ENCODE measurements at regions not wholly inside any gene's neighbourhood (a gene's known extent, or its start where the extent isn't known, plus 50 kb on each side); places are given as distances from the start of the nearest gene placed in this dataset.
"Not testable (repeated sequence)": the region's sequence is repeated elsewhere in the genome, so short reads cannot be mapped to it uniquely, and the experiment has no call there.

DNA sequence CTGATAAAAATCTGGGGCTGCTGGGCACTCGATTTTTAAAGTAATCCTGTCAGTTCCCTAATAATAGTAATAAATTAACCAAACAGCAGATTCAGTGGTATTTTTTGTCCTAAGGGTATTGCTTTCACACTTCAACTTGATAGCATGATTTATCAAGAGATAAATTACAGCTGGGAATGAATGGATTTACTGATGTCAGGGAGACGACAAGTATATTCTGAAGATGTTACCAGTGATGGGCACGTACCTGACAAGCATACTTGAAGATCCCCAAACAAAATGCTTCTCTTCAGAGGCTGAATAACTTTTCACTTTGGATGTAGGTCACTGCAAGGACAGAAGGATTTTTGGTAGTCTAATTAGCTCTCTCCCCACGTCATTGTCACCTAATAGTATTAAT, 82.0 kb downstream of the OLFM4 start:
- no peaks in the 10 kb centered on the region for H3K27me3 ChIP-seq (replicated peaks; ENCODE audit: insufficient read depth)
- no peak for TF ChIP-seq CTCF (IDR thresholded peaks at IDR 0.05)
- DNase-seq (ENCODE audit: low spot score), result no peak
- H3K9me3 ChIP-seq, result no peaks in the 10 kb centered on the region
- H3K4me3 ChIP-seq, result no peak overlapping the region
- no peak for ATAC-seq (ENCODE audit: insufficient number of reproducible peaks, low FRiP score, low read depth)
- no peaks in the 10 kb centered on the region for H3K4me1 ChIP-seq (ENCODE audit: control insufficient read depth in 1 of 2, low read depth in 2 of 2)
- H3K36me3 ChIP-seq, result no peaks in the 10 kb centered on the region
- no peak overlapping the region for H3K27ac ChIP-seq

- ATAC-seq (ENCODE audit: insufficient number of reproducible peaks, low FRiP score, low read depth), result no peak
Measured at GRCh38 chr13:53112522-53112921, 83.9 kb downstream of the OLFM4 start.

DNA sequence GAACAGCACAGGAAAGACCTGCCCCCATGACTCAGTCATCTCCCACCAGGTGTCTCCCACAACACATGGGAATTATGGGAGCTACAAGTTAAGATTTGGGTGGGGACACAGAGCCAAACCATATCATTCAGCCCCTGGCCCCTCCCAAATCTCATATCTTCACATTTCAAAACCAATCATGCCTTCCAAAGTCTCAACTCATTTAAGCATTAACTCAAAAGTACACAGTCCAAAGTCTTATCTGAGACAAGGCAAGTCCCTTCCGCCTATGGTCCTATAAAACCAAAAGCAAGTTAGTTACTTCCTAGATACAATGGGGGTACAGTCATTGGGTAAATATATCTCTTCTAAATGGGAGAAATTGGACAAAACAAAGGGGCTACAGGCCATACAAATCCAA, 88.4 kb downstream of the OLFM4 start:
- not testable (repeated sequence) for DNase-seq (ENCODE audit: low spot score)

More at GRCh38 chr13:53112522-53112921, 83.9 kb downstream of the OLFM4 start:
- DNase-seq (ENCODE audit: low spot score), result no peak
- Histone ChIP-seq H3K4me3 (no peak overlapping the region), H3K36me3 (no peaks in the 10 kb centered on the region), H3K9me3 (no peaks in the 10 kb centered on the region), H3K27me3 (replicated peaks; ENCODE audit: insufficient read depth) (no peaks in the 10 kb centered on the region), H3K4me1 (ENCODE audit: control insufficient read depth in 1 of 2, low read depth in 2 of 2) (no peaks in the 10 kb centered on the region), H3K27ac (no peak overlapping the region)
- no peak for TF ChIP-seq CTCF (IDR thresholded peaks at IDR 0.05)

DNA sequence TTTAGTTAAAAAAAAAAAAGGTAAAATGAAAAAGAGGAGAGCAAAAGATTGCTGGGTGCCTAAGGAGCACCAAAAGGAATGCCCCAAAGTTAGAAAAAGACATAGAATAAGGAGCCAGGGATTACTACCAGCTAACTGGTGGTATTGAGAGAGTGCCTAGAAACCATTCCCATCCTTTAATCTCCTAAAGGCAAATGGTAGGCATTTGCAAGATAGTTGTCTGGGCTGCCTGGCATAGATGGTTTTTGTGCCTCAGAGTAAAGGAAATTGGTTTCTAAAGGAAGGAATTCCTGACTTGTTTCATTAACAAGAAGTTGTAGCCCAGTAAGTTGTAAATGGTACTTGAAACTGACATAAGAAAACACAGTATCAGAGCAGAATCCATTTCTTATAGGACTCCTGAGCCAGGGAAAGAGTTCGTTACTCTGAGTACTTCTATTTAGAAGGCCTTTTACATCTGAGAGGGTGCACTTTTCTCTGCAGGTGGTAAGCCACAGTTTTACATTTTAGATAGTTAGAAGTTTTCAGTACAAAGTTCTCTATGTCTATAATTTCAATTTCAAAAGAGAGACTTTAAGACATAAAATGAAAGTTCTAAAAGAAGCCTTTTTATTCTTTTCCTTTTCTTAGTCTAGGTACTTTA, 92.6 kb downstream of the OLFM4 start:
- DNase-seq (ENCODE audit: low spot score), result no peak
- no peak for TF ChIP-seq CTCF (IDR thresholded peaks at IDR 0.05)
- no peak overlapping the region for H3K27ac ChIP-seq

More for the DNA sequence above, 88.4 kb downstream of the OLFM4 start:
- H3K4me1 ChIP-seq (ENCODE audit: control insufficient read depth in 1 of 2, low read depth in 2 of 2); H3K36me3 ChIP-seq; ATAC-seq (ENCODE audit: insufficient number of reproducible peaks, low FRiP score, low read depth); H3K27me3 ChIP-seq (replicated peaks; ENCODE audit: insufficient read depth); H3K9me3 ChIP-seq; H3K4me3 ChIP-seq; H3K27ac ChIP-seq: not testable (repeated sequence)

GRCh38 chr13:53121919-53122318, 93.3 kb downstream of the OLFM4 start:
- Histone ChIP-seq H3K27me3 (replicated peaks; ENCODE audit: insufficient read depth) (no peaks in the 10 kb centered on the region), H3K9me3 (no peaks in the 10 kb centered on the region), H3K4me1 (ENCODE audit: control insufficient read depth in 1 of 2, low read depth in 2 of 2) (no peaks in the 10 kb centered on the region), H3K36me3 (no peaks in the 10 kb centered on the region), H3K27ac (no peak overlapping the region), H3K4me3 (no peak overlapping the region)
- DNase-seq (ENCODE audit: low spot score) (no peak), ATAC-seq (ENCODE audit: insufficient number of reproducible peaks, low FRiP score, low read depth) (no peak)
- no peak for TF ChIP-seq CTCF (IDR thresholded peaks at IDR 0.05)

More for the DNA sequence above, 92.6 kb downstream of the OLFM4 start:
- no peaks in the 10 kb centered on the region for H3K36me3 ChIP-seq
- H3K27me3 ChIP-seq (replicated peaks; ENCODE audit: insufficient read depth), result no peaks in the 10 kb centered on the region
- H3K4me1 ChIP-seq (ENCODE audit: control insufficient read depth in 1 of 2, low read depth in 2 of 2), result no peaks in the 10 kb centered on the region
- H3K9me3 ChIP-seq, result no peaks in the 10 kb centered on the region
- no peak for ATAC-seq (ENCODE audit: insufficient number of reproducible peaks, low FRiP score, low read depth)
- H3K4me3 ChIP-seq, result no peak overlapping the region

- Histone ChIP-seq H3K27ac (no peak overlapping the region), H3K36me3 (no peaks in the 10 kb centered on the region), H3K4me3 (no peak overlapping the region), H3K4me1 (ENCODE audit: control insufficient read depth in 1 of 2, low read depth in 2 of 2) (no peaks in the 10 kb centered on the region), H3K9me3 (no peaks in the 10 kb centered on the region), H3K27me3 (replicated peaks; ENCODE audit: insufficient read depth) (no peaks in the 10 kb centered on the region)
- ATAC-seq (ENCODE audit: insufficient number of reproducible peaks, low FRiP score, low read depth) (no peak), DNase-seq (ENCODE audit: low spot score) (no peak)
- TF ChIP-seq CTCF (IDR thresholded peaks at IDR 0.05), result no peak
Measured at GRCh38 chr13:53123536-53123935, 94.9 kb downstream of the OLFM4 start.
